Lung (tissue), 11 donors: ENCODE measurements at regions not wholly inside any gene's neighbourhood (a gene's known extent, or its start where the extent isn't known, plus 50 kb on each side); places are given as distances from the start of the nearest gene placed in this dataset.

Experiments used
- ATAC-seq: fragments of 200-7000 bp; cut with Tn5 transposase; one replicate; pipeline ENCODE4 v1.9.1; 2020; ENCODE audit warnings: moderate number of reproducible peaks; ENCODE audit not compliant: insufficient read depth, low FRiP score
- DNase-seq, 3 donors: peaks; one replicate each; pipeline ENCODE4 v3.0.0-alpha.2; 2013 to 2017
- H3K27ac ChIP-seq, 2 donors: one replicate each; pipeline ENCODE4 v1.5.1; 2013; ENCODE audit warnings: mild to moderate bottlenecking in 2 of 2, moderate library complexity in 2 of 2, control low read depth in 1 of 2, inconsistent platforms in 1 of 2, low read depth in 1 of 2, low read length in 1 of 2
- H3K27me3 ChIP-seq, 3 donors: one replicate each; pipeline ENCODE4 v1.5.1; 2013; ENCODE audit warnings: low read length in 2 of 3; ENCODE audit not compliant: control insufficient read depth in 3 of 3, insufficient read depth in 3 of 3
- H3K36me3 ChIP-seq, 4 donors: one replicate each; pipeline ENCODE4 v1.5.1; 2013; ENCODE audit warnings: low read length in 4 of 4, mild to moderate bottlenecking in 1 of 4, moderate library complexity in 1 of 4; ENCODE audit not compliant: control insufficient read depth in 4 of 4, insufficient read depth in 4 of 4
- H3K4me1 ChIP-seq, 5 donors: one replicate each; pipeline ENCODE4 v1.5.1; 2013; ENCODE audit warnings: low read length in 5 of 5, mild to moderate bottlenecking in 2 of 5, moderate library complexity in 1 of 5; ENCODE audit not compliant: control insufficient read depth in 5 of 5, insufficient read depth in 5 of 5
- H3K4me3 ChIP-seq: one replicate; pipeline ENCODE4 v1.5.1; 2013; ENCODE audit warnings: mild to moderate bottlenecking, control low read depth, moderate library complexity
- H3K9ac ChIP-seq, 2 donors: one replicate each; pipeline ENCODE4 v1.5.1; 2013; ENCODE audit warnings: low read length in 2 of 2, control low read depth in 1 of 2; ENCODE audit not compliant: insufficient read depth in 1 of 2
- H3K9me3 ChIP-seq, 4 donors: one replicate each; pipeline ENCODE4 v1.5.1; 2013; ENCODE audit warnings: low read length in 3 of 4, mild to moderate bottlenecking in 1 of 4, moderate library complexity in 1 of 4; ENCODE audit not compliant: control insufficient read depth in 4 of 4, insufficient read depth in 3 of 4
- CTCF ChIP-seq: IDR thresholded peaks from 2 replicates; pipeline ENCODE4 v1.5.1; 2012; ENCODE audit warnings: mild to moderate bottlenecking; ENCODE audit errors: control extremely low read depth, extremely low read depth
- WGBS, 2 donors: extraction: QIAGEN DNeasy Blood & Tissue Kit; methylation state at CpG; one replicate each; pipeline ENCODE4 v1.1.7; 2013; 5-methylcytosine and 5-hydroxymethylcytosine counted together
- donor health status: control.
- donor health status: control.
- donor health status: Bipolar disorder and iron deficiency.
- donor health status: healthy.
- donor health status: DM: yes; HTN: yes; CAD: no.

- peaks cover 0 to 3% (median 0%) of the 10 kb centered on the region in 4 donors for H3K9me3 ChIP-seq
- no peak overlapping the region for H3K9ac ChIP-seq
- DNase-seq: no peak
- no peaks in the 10 kb centered on the region for H3K36me3 ChIP-seq
- H3K27me3 ChIP-seq: peaks cover 0 to 4% (median 2%) of the 10 kb centered on the region in 3 donors
- H3K4me1 ChIP-seq: no peaks in the 10 kb centered on the region
- 70 to 89% methylated on average over 3 of the region's 3 CpGs for WGBS, 2 donors
- no peak overlapping the region for H3K4me3 ChIP-seq
- no peak for TF ChIP-seq CTCF
- H3K27ac ChIP-seq: no peak overlapping the region
- ATAC-seq: no peak
Measured at GRCh38 chrX:56099271-56099670, 132.9 kb upstream of the KLF8 start.

- no peak for TF ChIP-seq CTCF
- WGBS, 2 donors: 76 to 93% methylated on average over 12 of the region's 12 CpGs
- Histone ChIP-seq H3K9me3 (no peaks in the 10 kb centered on the region), H3K27me3 (no peaks in the 10 kb centered on the region), H3K4me3 (no peak overlapping the region), H3K36me3 (no peaks in the 10 kb centered on the region), H3K4me1 (no peaks in the 10 kb centered on the region), H3K9ac (no peak overlapping the region), H3K27ac (no peak overlapping the region)
- ATAC-seq (no peak), DNase-seq (no peak)
Measured at GRCh38 chrX:56107320-56107719, 124.8 kb upstream of the KLF8 start.

- 71 to 87% methylated on average over 15 to 16 of the region's 16 CpGs for WGBS, 2 donors
Measured at GRCh38 chrX:56113785-56114436, 118.2 kb upstream of the KLF8 start.

More at GRCh38 chrX:56113785-56114436, 118.2 kb upstream of the KLF8 start:
- DNase-seq (peak; percentile 5 to 46 (median 21)), ATAC-seq (peak; percentile 72)
- no peak for TF ChIP-seq CTCF
- H3K4me1 ChIP-seq: no peaks in the 10 kb centered on the region
- no peak overlapping the region for H3K27ac ChIP-seq
- H3K36me3 ChIP-seq: no peaks in the 10 kb centered on the region
- H3K27me3 ChIP-seq: peaks cover 0 to 3% (median 0%) of the 10 kb centered on the region in 3 donors
- no peak overlapping the region for H3K4me3 ChIP-seq
- H3K9me3 ChIP-seq: no peaks in the 10 kb centered on the region
- H3K9ac ChIP-seq: no peak overlapping the region
